NT2/D1 (cell line): ENCODE measurements at regions not wholly inside any gene's neighbourhood (a gene's known extent, or its start where the extent isn't known, plus 50 kb on each side); places are given as distances from the start of the nearest gene placed in this dataset.

Experiments
- DNase-seq: peaks from one replicate; pipeline ENCODE4 v3.0.0-alpha.2; 2011; ENCODE audit warnings: low read depth, low spot score
- H3K27me3 ChIP-seq: 2 replicates; pipeline ENCODE4 v1.6.0; 2011; ENCODE audit warnings: mild to moderate bottlenecking; ENCODE audit not compliant: insufficient read length, insufficient read depth
- H3K36me3 ChIP-seq: 2 replicates; pipeline ENCODE4 v1.6.1; 2011; ENCODE audit warnings: mild to moderate bottlenecking, low read length, mixed read lengths; ENCODE audit not compliant: insufficient read depth, insufficient read length
- H3K4me1 ChIP-seq: 2 replicates; pipeline ENCODE4 v1.5.1; 2011; ENCODE audit not compliant: insufficient read depth, insufficient read length
- H3K4me3 ChIP-seq: 2 replicates; pipeline ENCODE4 v1.5.1; 2011; ENCODE audit warnings: low read depth; ENCODE audit not compliant: insufficient read length
- H3K9ac ChIP-seq: 2 replicates; pipeline ENCODE4 v1.6.0; 2011; ENCODE audit warnings: low read depth; ENCODE audit not compliant: insufficient read length
- H3K9me3 ChIP-seq: 2 replicates; pipeline ENCODE4 v1.5.1; 2011; ENCODE audit warnings: mild to moderate bottlenecking, low read length; ENCODE audit not compliant: insufficient read depth
- SUZ12 ChIP-seq: IDR thresholded peaks from 2 replicates; pipeline ENCODE4 v1.6.1; 2011; ENCODE audit not compliant: insufficient read length, insufficient read depth; ENCODE audit errors: extremely low read depth
- YY1 ChIP-seq: IDR thresholded peaks from 2 replicates; pipeline ENCODE4 v1.6.1; 2011; ENCODE audit not compliant: insufficient read length, insufficient read depth
- ZNF274 ChIP-seq: IDR thresholded peaks from 2 replicates; pipeline ENCODE4 v1.6.1; 2011; ENCODE audit warnings: mild to moderate bottlenecking, low read depth, low read length

- Histone ChIP-seq H3K9me3 (no peaks in the 10 kb centered on the region), H3K4me1 (no peaks in the 10 kb centered on the region), H3K36me3 (no peaks in the 10 kb centered on the region), H3K9ac (no peak overlapping the region), H3K4me3 (no peak overlapping the region), H3K27me3 (no peaks in the 10 kb centered on the region)
- no peak for DNase-seq
- TF ChIP-seq ZNF274 (no peak), YY1 (no peak), SUZ12 (no peak)
These were observed 158.9 kb upstream of the MEIS1 start for GRCh38 chr2:66275984-66276383.

- no peak overlapping the region for H3K4me3 ChIP-seq
These were observed 160.9 kb upstream of the MEIS1 start for GRCh38 chr2:66273933-66274490.

GRCh38 chr2:66272751-66273150 is 162.2 kb upstream of the MEIS1 start:
- Histone ChIP-seq H3K36me3 (no peaks in the 10 kb centered on the region), H3K9me3 (no peaks in the 10 kb centered on the region), H3K27me3 (no peaks in the 10 kb centered on the region), H3K9ac (no peak overlapping the region), H3K4me1 (no peaks in the 10 kb centered on the region), H3K4me3 (no peak overlapping the region)
- DNase-seq = no peak
- TF ChIP-seq SUZ12 (no peak), ZNF274 (no peak), YY1 (no peak)

More at GRCh38 chr2:66273933-66274490, 160.9 kb upstream of the MEIS1 start:
- no peak for TF ChIP-seq YY1
- TF ChIP-seq SUZ12 = no peak
- no peak for TF ChIP-seq ZNF274
- no peak for DNase-seq
- H3K4me1 ChIP-seq = no peaks in the 10 kb centered on the region
- no peaks in the 10 kb centered on the region for H3K27me3 ChIP-seq
- no peaks in the 10 kb centered on the region for H3K9me3 ChIP-seq
- no peak overlapping the region for H3K9ac ChIP-seq
- no peaks in the 10 kb centered on the region for H3K36me3 ChIP-seq

- TF ChIP-seq SUZ12 (no peak), YY1 (no peak), ZNF274 (no peak)
- Histone ChIP-seq H3K4me1 (no peaks in the 10 kb centered on the region), H3K9me3 (no peaks in the 10 kb centered on the region), H3K4me3 (no peak overlapping the region), H3K9ac (no peak overlapping the region), H3K36me3 (no peaks in the 10 kb centered on the region), H3K27me3 (no peaks in the 10 kb centered on the region)
- DNase-seq = no peak
These were observed 163.1 kb upstream of the MEIS1 start for GRCh38 chr2:66271777-66272176.

GRCh38 chr2:66270247-66270646 is 164.7 kb upstream of the MEIS1 start:
- TF ChIP-seq SUZ12 = no peak
- TF ChIP-seq YY1 = no peak
- TF ChIP-seq ZNF274 = no peak
- Histone ChIP-seq H3K27me3 (no peaks in the 10 kb centered on the region), H3K4me3 (no peak overlapping the region), H3K9ac (no peak overlapping the region), H3K4me1 (no peaks in the 10 kb centered on the region), H3K36me3 (no peaks in the 10 kb centered on the region), H3K9me3 (no peaks in the 10 kb centered on the region)
- DNase-seq = peak; percentile 74

- DNase-seq = no peak
These were observed 165.8 kb upstream of the MEIS1 start for GRCh38 chr2:66269166-66269565.

GRCh38 chr2:66268756-66269155 is 166.2 kb upstream of the MEIS1 start:
- Histone ChIP-seq H3K27me3 (no peaks in the 10 kb centered on the region), H3K9ac (no peak overlapping the region), H3K4me1 (no peaks in the 10 kb centered on the region), H3K9me3 (no peaks in the 10 kb centered on the region), H3K4me3 (no peak overlapping the region), H3K36me3 (no peaks in the 10 kb centered on the region)
- DNase-seq = no peak
- TF ChIP-seq ZNF274 = no peak
- no peak for TF ChIP-seq YY1
- no peak for TF ChIP-seq SUZ12

More at GRCh38 chr2:66269166-66269565, 165.8 kb upstream of the MEIS1 start:
- Histone ChIP-seq H3K4me1 (no peaks in the 10 kb centered on the region), H3K9ac (no peak overlapping the region), H3K4me3 (no peak overlapping the region), H3K36me3 (no peaks in the 10 kb centered on the region), H3K27me3 (no peaks in the 10 kb centered on the region), H3K9me3 (no peaks in the 10 kb centered on the region)
- TF ChIP-seq YY1 (no peak), ZNF274 (no peak), SUZ12 (no peak)

- Histone ChIP-seq H3K9ac (no peak overlapping the region), H3K4me1 (no peaks in the 10 kb centered on the region), H3K27me3 (no peaks in the 10 kb centered on the region), H3K9me3 (no peaks in the 10 kb centered on the region), H3K36me3 (no peaks in the 10 kb centered on the region), H3K4me3 (no peak overlapping the region)
- DNase-seq = no peak
- TF ChIP-seq SUZ12 (no peak), YY1 (no peak)
These were observed 170.6 kb upstream of the MEIS1 start for GRCh38 chr2:66264354-66264753.
